ENCODE measurements at regions not wholly inside any gene's neighbourhood (a gene's known extent, or its start where the extent isn't known, plus 50 kb on each side); places are given as distances from the start of the nearest gene placed in this dataset.

GRCh38 chr10:78225594-78225993 lies 191.9 kb downstream of the RPS24 start:
- TF ChIP-seq TEAD4 (IDR thresholded peaks at IDR 0.05) (0 out of 2 replicates have a peak, but pooled peaks have one; percentile 9), RAD21 (IDR thresholded peaks at IDR 0.05; ENCODE audit: low read depth) (0 out of 2 replicates have a peak, but pooled peaks have one; percentile 9), FOXM1 (IDR thresholded peaks at IDR 0.05; ENCODE audit: borderline replicate concordance, low read depth) (no peak)

- TF ChIP-seq REST (IDR thresholded peaks at IDR 0.05; ENCODE audit: low read depth) (no peak), ZBTB7A (IDR thresholded peaks at IDR 0.05; ENCODE audit: low read depth) (no peak), YY1 (IDR thresholded peaks at IDR 0.05; ENCODE audit: low read depth) (no peak), TAF1 (IDR thresholded peaks at IDR 0.05; ENCODE audit: low read depth) (no peak), MAX (IDR thresholded peaks at IDR 0.05) (no peak), FOXM1 (IDR thresholded peaks at IDR 0.05; ENCODE audit: borderline replicate concordance, low read depth) (no peak)
Measured at GRCh38 chr10:78229489-78229888, 195.8 kb downstream of the RPS24 start.

GRCh38 chr10:78229950-78230675 lies 196.4 kb downstream of the RPS24 start:
- TF ChIP-seq EP300 (IDR thresholded peaks at IDR 0.05; ENCODE audit: borderline replicate concordance): no peak
- no peak for TF ChIP-seq USF1 (IDR thresholded peaks at IDR 0.05)
- no peak for TF ChIP-seq TCF12 (IDR thresholded peaks at IDR 0.05; ENCODE audit: low read depth)
- TF ChIP-seq REST (IDR thresholded peaks at IDR 0.05; ENCODE audit: low read depth): no peak
- no peak for TF ChIP-seq EGR1 (IDR thresholded peaks at IDR 0.05)
- no peak for TF ChIP-seq TEAD4 (IDR thresholded peaks at IDR 0.05)
- TF ChIP-seq ZBTB7A (IDR thresholded peaks at IDR 0.05; ENCODE audit: low read depth): no peak
- no peak for TF ChIP-seq CREB1 (IDR thresholded peaks at IDR 0.05; ENCODE audit: low read depth)
- TF ChIP-seq YY1 (IDR thresholded peaks at IDR 0.05; ENCODE audit: low read depth): no peak
- no peak for TF ChIP-seq MAX (IDR thresholded peaks at IDR 0.05)
- no peak for TF ChIP-seq CEBPB (IDR thresholded peaks at IDR 0.05)

GRCh38 chr10:78231327-78231726 lies 197.7 kb downstream of the RPS24 start:
- no peak for TF ChIP-seq EGR1 (IDR thresholded peaks at IDR 0.05)
- TF ChIP-seq REST (IDR thresholded peaks at IDR 0.05; ENCODE audit: low read depth): no peak
- no peak for TF ChIP-seq NFIC (IDR thresholded peaks at IDR 0.05)
- TF ChIP-seq USF1 (IDR thresholded peaks at IDR 0.05): no peak
- no peak for TF ChIP-seq EP300 (IDR thresholded peaks at IDR 0.05; ENCODE audit: borderline replicate concordance)
- TF ChIP-seq TEAD4 (IDR thresholded peaks at IDR 0.05): no peak
- no peak for TF ChIP-seq CEBPB (IDR thresholded peaks at IDR 0.05)
- TF ChIP-seq MAX (IDR thresholded peaks at IDR 0.05): no peak
- TF ChIP-seq ZBTB7A (IDR thresholded peaks at IDR 0.05; ENCODE audit: low read depth): no peak
- TF ChIP-seq YY1 (IDR thresholded peaks at IDR 0.05; ENCODE audit: low read depth): no peak
- TF ChIP-seq RAD21 (IDR thresholded peaks at IDR 0.05; ENCODE audit: low read depth): no peak
- no peak for TF ChIP-seq TCF12 (IDR thresholded peaks at IDR 0.05; ENCODE audit: low read depth)
- TF ChIP-seq TAF1 (IDR thresholded peaks at IDR 0.05; ENCODE audit: low read depth): no peak
- TF ChIP-seq CREB1 (IDR thresholded peaks at IDR 0.05; ENCODE audit: low read depth): no peak
- TF ChIP-seq FOXM1 (IDR thresholded peaks at IDR 0.05; ENCODE audit: borderline replicate concordance, low read depth): no peak

Measured in Ishikawa (cell line).